ENCODE measurements at regions not wholly inside any gene's neighbourhood (a gene's known extent, or its start where the extent isn't known, plus 50 kb on each side); places are given as distances from the start of the nearest gene placed in this dataset.
"Not testable (repeated sequence)": the region's sequence is repeated elsewhere in the genome, so short reads cannot be mapped to it uniquely, and the experiment has no call there.

GRCh38 chr7:125934955-125935354 lies 1005.3 kb upstream of the POT1 start:
- H3K4me3 ChIP-seq (ENCODE audit: control insufficient read depth, low read depth, low read length) = no peak overlapping the region
- no peak for TF ChIP-seq CTCF (IDR thresholded peaks at IDR 0.05; ENCODE audit: control insufficient read depth, insufficient read depth, low read depth, low read length, missing control alignments)
- no peak for DNase-seq (ENCODE audit: low read depth)

- no peak for DNase-seq (ENCODE audit: low read depth)
- H3K4me3 ChIP-seq (ENCODE audit: control insufficient read depth, low read depth, low read length) = no peak overlapping the region
- TF ChIP-seq CTCF (IDR thresholded peaks at IDR 0.05; ENCODE audit: control insufficient read depth, insufficient read depth, low read depth, low read length, missing control alignments) = no peak
Observed at GRCh38 chr7:125934539-125934938, 1004.9 kb upstream of the POT1 start.

DNA sequence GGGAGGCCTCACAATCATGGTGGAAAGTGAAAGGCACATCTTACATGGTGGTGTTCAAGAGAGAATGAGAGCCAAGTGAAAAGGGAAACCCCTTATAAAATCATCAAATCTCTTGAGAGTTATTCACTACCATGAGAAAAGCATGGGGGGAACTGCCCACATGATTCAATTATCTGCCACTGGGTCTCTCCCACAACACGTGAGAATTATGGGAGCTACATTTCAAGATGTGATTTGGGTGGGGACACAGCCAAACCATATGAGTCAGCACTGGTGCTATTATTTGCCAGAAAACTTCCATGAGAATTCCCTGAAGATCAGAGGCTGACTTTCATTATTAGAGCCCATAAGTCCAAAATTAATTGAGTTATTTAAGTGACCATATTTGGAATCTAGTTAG lies 1001.2 kb upstream of the POT1 start:
- no peak for DNase-seq (ENCODE audit: low read depth)
- H3K4me3 ChIP-seq (ENCODE audit: control insufficient read depth, low read depth, low read length) = no peak overlapping the region
- no peak for TF ChIP-seq CTCF (IDR thresholded peaks at IDR 0.05; ENCODE audit: control insufficient read depth, insufficient read depth, low read depth, low read length, missing control alignments)

- DNase-seq (ENCODE audit: low read depth) = no peak
- TF ChIP-seq CTCF (IDR thresholded peaks at IDR 0.05; ENCODE audit: control insufficient read depth, insufficient read depth, low read depth, low read length, missing control alignments) = no peak
- H3K4me3 ChIP-seq (ENCODE audit: control insufficient read depth, low read depth, low read length) = no peak overlapping the region
Observed at GRCh38 chr7:125927556-125927955, 997.9 kb upstream of the POT1 start.

- no peak for DNase-seq (ENCODE audit: low read depth)
- H3K4me3 ChIP-seq (ENCODE audit: control insufficient read depth, low read depth, low read length) = no peak overlapping the region
- TF ChIP-seq CTCF (IDR thresholded peaks at IDR 0.05; ENCODE audit: control insufficient read depth, insufficient read depth, low read depth, low read length, missing control alignments) = no peak
Observed at GRCh38 chr7:125926621-125927020, 997.0 kb upstream of the POT1 start.

GRCh38 chr7:125924037-125924436 lies 994.4 kb upstream of the POT1 start:
- no peak for TF ChIP-seq CTCF (IDR thresholded peaks at IDR 0.05; ENCODE audit: control insufficient read depth, insufficient read depth, low read depth, low read length, missing control alignments)
- no peak overlapping the region for H3K4me3 ChIP-seq (ENCODE audit: control insufficient read depth, low read depth, low read length)
- DNase-seq (ENCODE audit: low read depth) = no peak

GRCh38 chr7:125915381-125915948 lies 985.8 kb upstream of the POT1 start:
- H3K4me3 ChIP-seq (ENCODE audit: control insufficient read depth, low read depth, low read length); DNase-seq (ENCODE audit: low read depth): not testable (repeated sequence)

Data from AG09309 (cell line).